GM13977 (cell line): ENCODE measurements at regions not wholly inside any gene's neighbourhood (a gene's known extent, or its start where the extent isn't known, plus 50 kb on each side); places are given as distances from the start of the nearest gene placed in this dataset.
A peak's percentile ranks its signal among the peaks of the same experiment; 100 is the strongest.

Experiments
- DNase-seq: peaks from one replicate; pipeline ENCODE4 v3.0.0; 2012; ENCODE audit warnings: low spot score
- in situ Hi-C: fragments of 300-500 bp; cut with MboI; formaldehyde crosslinking; loops from one replicate; pipeline ENCODE4 v1.12.0; 2022; ENCODE audit warnings: low sequenced_read_pairs, low pct_unique_long_range_greater_than_20kb, mixed read lengths, inconsistent platforms; ENCODE audit not compliant: unreplicated experiment
- TF ChIP-seq, protein P1 (sequence below): IDR thresholded peaks from 2 replicates; pipeline ENCODE4 v1.5.1; 2012; ENCODE audit warnings: mild to moderate bottlenecking, control low read depth; ENCODE audit not compliant: insufficient read depth; ENCODE audit errors: extremely low read depth, missing control alignments

GRCh38 chr14:104432611-104433231, 146.8 kb upstream of the C14orf180 start:
- in situ Hi-C loops: no loop called here
- TF ChIP-seq, protein P1, sequence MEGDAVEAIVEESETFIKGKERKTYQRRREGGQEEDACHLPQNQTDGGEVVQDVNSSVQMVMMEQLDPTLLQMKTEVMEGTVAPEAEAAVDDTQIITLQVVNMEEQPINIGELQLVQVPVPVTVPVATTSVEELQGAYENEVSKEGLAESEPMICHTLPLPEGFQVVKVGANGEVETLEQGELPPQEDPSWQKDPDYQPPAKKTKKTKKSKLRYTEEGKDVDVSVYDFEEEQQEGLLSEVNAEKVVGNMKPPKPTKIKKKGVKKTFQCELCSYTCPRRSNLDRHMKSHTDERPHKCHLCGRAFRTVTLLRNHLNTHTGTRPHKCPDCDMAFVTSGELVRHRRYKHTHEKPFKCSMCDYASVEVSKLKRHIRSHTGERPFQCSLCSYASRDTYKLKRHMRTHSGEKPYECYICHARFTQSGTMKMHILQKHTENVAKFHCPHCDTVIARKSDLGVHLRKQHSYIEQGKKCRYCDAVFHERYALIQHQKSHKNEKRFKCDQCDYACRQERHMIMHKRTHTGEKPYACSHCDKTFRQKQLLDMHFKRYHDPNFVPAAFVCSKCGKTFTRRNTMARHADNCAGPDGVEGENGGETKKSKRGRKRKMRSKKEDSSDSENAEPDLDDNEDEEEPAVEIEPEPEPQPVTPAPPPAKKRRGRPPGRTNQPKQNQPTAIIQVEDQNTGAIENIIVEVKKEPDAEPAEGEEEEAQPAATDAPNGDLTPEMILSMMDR: no peak
- DNase-seq: no peak

GRCh38 chr14:104433401-104434213, 146.0 kb upstream of the C14orf180 start:
- TF ChIP-seq, protein P1: no peak
- peak; percentile 31 for DNase-seq
- in situ Hi-C loops: no loop called here

- peak; percentile 24 for DNase-seq
- in situ Hi-C loops: no loop called here
- TF ChIP-seq, protein P1: no peak
Measured at GRCh38 chr14:104434214-104435076, 145.1 kb upstream of the C14orf180 start.

DNA sequence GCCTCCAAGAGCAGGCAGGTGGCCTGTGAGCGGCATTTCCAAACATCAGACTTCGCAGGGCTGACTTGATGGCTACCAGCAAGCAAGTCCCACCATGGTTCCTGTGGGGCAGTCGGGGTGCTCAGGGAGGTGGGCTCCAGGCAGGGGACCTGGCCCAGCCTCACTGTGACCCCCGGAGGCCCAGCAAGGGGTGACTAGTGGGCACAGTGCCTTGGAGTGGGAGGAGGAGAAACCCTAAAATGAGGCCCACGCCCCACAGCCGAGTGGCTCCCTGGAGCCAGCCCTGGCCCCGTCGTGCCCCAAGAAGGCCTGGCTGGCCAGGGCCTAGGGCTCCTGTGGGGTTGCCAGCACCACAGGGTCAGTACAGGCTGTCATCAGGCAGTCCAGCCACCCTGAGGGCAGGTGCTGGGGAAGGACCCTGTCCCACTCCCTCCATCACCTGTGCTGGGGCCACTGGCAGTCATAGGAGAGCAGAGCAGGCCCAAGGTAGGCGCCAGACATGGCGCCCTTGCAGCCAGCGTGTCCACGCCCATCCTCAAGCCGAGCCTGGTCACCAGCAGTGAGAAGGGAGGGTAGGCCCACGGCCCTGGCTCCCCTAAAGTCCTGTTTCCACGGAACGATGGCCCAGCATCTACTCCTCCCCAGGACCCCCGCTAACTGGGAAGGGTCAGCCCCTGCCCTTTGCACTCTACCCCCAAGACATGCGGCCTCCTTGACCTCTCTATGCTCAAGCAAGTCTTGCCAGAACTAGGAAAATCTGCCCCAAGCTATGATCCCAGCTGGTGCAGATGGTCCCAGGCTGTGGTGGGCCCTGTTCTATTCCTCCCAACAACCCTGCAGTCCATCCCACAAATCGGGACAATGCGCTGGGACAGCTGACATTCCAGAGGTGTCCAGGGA, 144.2 kb upstream of the C14orf180 start:
- TF ChIP-seq, protein P1: no peak
- in situ Hi-C loops: no loop called here
- peak; percentile 22 for DNase-seq

GRCh38 chr14:104436047-104436591, 143.4 kb upstream of the C14orf180 start:
- DNase-seq: peak; percentile 34
- TF ChIP-seq, protein P1: no peak
- in situ Hi-C loops: no loop called here
